MM.1S (cell line): ENCODE measurements at regions not wholly inside any gene's neighbourhood (a gene's known extent, or its start where the extent isn't known, plus 50 kb on each side); places are given as distances from the start of the nearest gene placed in this dataset.

ENCODE experiments used
- CTCF ChIP-seq: fragments of 300-600 bp; sonication (generic); IDR thresholded peaks from 2 replicates; pipeline ENCODE4 v1.5.1; 2016; ENCODE audit warnings: antibody characterized with exemption, low read length, mixed read lengths
- EZH2 ChIP-seq: fragments of 300-600 bp; sonication (generic); optimal IDR thresholded peaks from 2 replicates; pipeline ENCODE3; 2017; ENCODE audit warnings: low read depth, mild to moderate bottlenecking, antibody characterized with exemption, low read length, mixed read lengths
- EZH2phosphoT487 ChIP-seq: fragments of 300-600 bp; sonication (generic); IDR thresholded peaks from 2 replicates; pipeline ENCODE4 v1.6.1; 2018; ENCODE audit warnings: antibody characterized with exemption, low read length

GRCh38 chr10:130352291-130352645 is 216.1 kb downstream of the GLRX3 start:
- TF ChIP-seq EZH2 (no peak), CTCF (no peak), EZH2phosphoT487 (no peak)
